Right forelimb (tissue), 1 donor: ENCODE measurements at regions not wholly inside any gene's neighbourhood (a gene's known extent, or its start where the extent isn't known, plus 50 kb on each side); places are given as distances from the start of the nearest gene placed in this dataset.

Experiments
- DNase-seq: peaks from one replicate; pipeline ENCODE4 v3.0.0-alpha.2; 2018

DNA sequence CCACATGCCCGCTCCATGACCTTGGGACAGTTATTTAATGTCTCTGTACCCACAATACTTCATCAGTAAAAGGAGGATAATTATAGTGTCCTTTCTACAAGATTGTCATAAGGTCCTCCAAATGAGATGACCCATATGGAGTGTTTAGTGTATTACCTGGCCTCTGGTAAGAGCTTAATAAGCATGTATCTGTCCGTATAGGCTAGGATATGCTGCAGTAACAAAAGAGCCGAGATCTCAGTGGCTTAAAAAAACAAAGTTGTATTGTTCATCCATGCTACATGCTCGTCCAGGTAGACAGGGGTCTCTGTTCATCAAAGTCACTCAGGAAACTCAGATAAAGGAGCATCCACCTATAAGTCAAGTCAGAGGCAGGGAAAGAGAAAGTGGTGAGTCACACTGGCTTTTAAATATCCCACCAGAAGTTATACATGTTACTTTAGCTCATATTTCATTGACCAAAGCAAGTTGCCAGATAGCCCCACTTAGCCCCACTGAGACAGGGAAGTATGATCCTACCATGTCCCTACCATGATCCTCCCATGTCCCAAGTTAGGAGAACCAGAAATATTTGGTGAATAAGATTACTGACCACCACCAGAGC is 53.0 kb upstream of the KAZN start:
- no peak for DNase-seq

DNA sequence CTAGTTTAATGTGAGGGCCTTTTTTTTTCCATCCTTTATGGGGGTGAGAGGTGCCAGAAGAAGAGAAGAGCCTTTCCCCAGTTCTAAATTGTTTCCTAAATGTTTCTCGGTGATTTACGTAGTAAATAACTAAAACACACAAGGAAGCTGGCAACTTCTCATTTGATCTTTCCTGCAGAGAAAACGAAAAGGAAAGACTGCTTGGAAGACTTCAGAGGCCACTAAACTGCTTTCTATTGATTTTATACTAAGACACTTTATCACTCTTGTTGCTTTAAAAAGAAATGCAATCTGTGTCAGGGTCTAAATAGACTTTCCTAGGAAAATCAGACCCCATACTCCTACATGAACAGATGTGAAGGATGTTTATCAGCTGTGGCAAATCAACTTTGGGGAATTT is 52.1 kb upstream of the KAZN start:
- no peak for DNase-seq
